ENCODE measurements at regions not wholly inside any gene's neighbourhood (a gene's known extent, or its start where the extent isn't known, plus 50 kb on each side); places are given as distances from the start of the nearest gene placed in this dataset.

DNA sequence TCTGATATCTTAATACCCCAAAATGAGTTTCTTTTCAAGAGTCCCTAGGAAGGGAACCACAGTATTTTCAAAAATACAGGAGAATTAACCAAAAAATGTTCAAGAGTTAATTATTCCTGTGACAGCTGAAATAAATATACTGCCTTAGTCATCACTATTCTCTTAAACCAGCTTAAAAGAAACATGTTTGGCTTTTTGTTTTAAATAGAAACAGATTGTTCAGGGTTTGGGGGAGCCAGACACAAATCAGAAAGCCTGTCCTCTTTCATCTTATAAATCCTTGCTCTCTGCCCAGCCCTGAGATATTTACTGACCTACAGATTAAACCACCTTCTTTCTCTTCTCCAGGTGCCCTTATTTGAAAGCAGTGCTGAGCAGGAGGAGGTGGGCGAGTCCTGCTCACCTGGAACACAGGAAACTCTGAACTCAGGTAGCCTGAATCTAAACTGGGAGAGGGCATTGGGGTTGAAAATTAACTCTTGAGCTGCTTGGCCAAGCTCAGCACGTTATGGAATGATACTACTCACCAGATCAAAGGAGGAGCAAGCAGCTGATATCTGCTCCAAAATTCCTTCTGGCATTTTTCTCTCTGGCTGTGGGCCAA, 84.1 kb upstream of the SPRED1 start:
- intact Hi-C loops (cut with DNase I; ENCODE audit: low total_unique reads): no loop called here
- no peaks in the 10 kb centered on the region for H3K9me3 ChIP-seq
- H3K4me1 ChIP-seq: no peaks in the 10 kb centered on the region
- no peaks in the 10 kb centered on the region for H3K36me3 ChIP-seq (ENCODE audit: low read depth, missing control alignments)
- no peak overlapping the region for H3K4me3 ChIP-seq
- H3K27ac ChIP-seq: no peak overlapping the region
- DNase-seq: no peak
- WGBS, 2 donors: 55 to 56% methylated on average over 2 of the region's 2 CpGs
- no peak for TF ChIP-seq POLR2A (IDR thresholded peaks at IDR 0.05)
- TF ChIP-seq, protein P1, sequence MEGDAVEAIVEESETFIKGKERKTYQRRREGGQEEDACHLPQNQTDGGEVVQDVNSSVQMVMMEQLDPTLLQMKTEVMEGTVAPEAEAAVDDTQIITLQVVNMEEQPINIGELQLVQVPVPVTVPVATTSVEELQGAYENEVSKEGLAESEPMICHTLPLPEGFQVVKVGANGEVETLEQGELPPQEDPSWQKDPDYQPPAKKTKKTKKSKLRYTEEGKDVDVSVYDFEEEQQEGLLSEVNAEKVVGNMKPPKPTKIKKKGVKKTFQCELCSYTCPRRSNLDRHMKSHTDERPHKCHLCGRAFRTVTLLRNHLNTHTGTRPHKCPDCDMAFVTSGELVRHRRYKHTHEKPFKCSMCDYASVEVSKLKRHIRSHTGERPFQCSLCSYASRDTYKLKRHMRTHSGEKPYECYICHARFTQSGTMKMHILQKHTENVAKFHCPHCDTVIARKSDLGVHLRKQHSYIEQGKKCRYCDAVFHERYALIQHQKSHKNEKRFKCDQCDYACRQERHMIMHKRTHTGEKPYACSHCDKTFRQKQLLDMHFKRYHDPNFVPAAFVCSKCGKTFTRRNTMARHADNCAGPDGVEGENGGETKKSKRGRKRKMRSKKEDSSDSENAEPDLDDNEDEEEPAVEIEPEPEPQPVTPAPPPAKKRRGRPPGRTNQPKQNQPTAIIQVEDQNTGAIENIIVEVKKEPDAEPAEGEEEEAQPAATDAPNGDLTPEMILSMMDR (IDR thresholded peaks at IDR 0.05): no peak
- no peaks in the 10 kb centered on the region for H3K27me3 ChIP-seq

DNA sequence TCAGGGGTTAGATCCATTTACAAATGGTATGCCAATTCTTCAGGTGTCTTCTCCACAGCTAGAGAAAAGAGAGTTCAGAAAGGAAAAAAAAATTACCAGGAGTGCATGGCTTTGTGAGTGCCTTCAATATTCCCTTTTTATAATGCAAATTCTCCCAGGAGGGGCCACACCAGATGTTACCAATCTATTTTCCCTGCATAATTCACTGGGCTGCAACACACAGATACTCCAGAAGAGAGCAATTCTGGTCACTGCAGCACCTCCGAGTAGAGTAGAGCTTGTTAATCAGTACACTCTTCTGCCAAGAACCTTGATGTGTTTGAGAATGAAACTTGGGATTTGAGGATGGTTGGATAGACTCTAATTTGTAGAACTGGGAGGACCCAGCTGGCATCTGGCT, 80.7 kb upstream of the SPRED1 start:
- no peak overlapping the region for H3K4me3 ChIP-seq
- no peak overlapping the region for H3K27ac ChIP-seq
- H3K9me3 ChIP-seq: no peaks in the 10 kb centered on the region
- intact Hi-C loops (cut with DNase I; ENCODE audit: low total_unique reads): no loop called here
- H3K4me1 ChIP-seq: no peaks in the 10 kb centered on the region
- H3K27me3 ChIP-seq: no peaks in the 10 kb centered on the region
- 50 to 86% methylated on average over 1 of the region's 1 CpG for WGBS, 2 donors
- DNase-seq: no peak
- H3K36me3 ChIP-seq (ENCODE audit: low read depth, missing control alignments): no peaks in the 10 kb centered on the region
- TF ChIP-seq, protein P1 (IDR thresholded peaks at IDR 0.05): no peak
- TF ChIP-seq POLR2A (IDR thresholded peaks at IDR 0.05): no peak

DNA sequence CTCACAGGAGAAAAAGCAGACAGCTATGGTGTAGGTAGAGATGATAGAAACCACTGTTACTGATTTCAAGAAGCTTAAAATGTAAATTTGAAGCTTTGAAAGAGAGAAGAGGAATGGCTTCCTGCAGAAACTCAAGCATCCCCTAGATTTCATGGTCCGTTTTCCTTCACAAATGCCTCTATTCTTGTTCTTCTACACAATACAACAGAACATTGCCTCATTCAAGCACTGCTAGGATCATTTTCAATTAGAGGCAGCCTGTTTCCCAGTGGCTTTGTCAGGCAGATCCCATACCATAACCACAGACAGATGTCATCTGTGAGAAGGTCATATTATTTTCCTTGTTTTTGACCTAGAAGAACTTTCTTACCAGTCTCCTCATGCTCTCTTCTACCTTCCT, 77.9 kb upstream of the SPRED1 start:
- no peak for TF ChIP-seq POLR2A (IDR thresholded peaks at IDR 0.05)
- TF ChIP-seq, protein P1 (IDR thresholded peaks at IDR 0.05): no peak
- Histone ChIP-seq H3K27ac (no peak overlapping the region), H3K9me3 (no peaks in the 10 kb centered on the region), H3K36me3 (ENCODE audit: low read depth, missing control alignments) (no peaks in the 10 kb centered on the region), H3K4me3 (no peak overlapping the region), H3K27me3 (no peaks in the 10 kb centered on the region), H3K4me1 (no peaks in the 10 kb centered on the region)
- WGBS, 2 donors: 92 to 95% methylated on average over 1 of the region's 1 CpG
- DNase-seq: no peak
- intact Hi-C loops (cut with DNase I; ENCODE audit: low total_unique reads): no loop called here

DNA sequence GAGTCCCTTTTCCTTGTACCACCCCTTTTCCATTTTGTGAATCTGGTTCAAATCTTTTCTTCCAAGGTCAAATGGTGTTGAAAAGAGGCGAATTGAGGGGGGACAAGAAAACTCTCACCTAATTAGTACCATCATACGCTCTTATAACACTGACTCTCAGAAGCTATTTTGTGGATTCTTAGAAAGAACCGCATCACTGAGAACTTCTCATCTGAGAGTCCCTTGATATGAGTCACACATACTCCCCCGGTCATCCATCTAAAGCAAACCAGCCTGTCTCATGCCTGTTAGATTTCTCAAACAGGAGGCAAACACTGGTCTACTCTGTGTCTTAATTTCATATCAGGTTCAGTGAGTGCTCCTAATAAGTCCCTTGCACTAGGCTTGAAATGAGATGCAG, 76.5 kb upstream of the SPRED1 start:
- intact Hi-C loops (cut with DNase I; ENCODE audit: low total_unique reads): no loop called here
- Histone ChIP-seq H3K27ac (no peak overlapping the region), H3K36me3 (ENCODE audit: low read depth, missing control alignments) (no peaks in the 10 kb centered on the region), H3K4me1 (no peaks in the 10 kb centered on the region), H3K4me3 (no peak overlapping the region), H3K27me3 (no peaks in the 10 kb centered on the region), H3K9me3 (no peaks in the 10 kb centered on the region)
- WGBS, 2 donors: 76 to 80% methylated on average over 4 of the region's 4 CpGs
- TF ChIP-seq, protein P1 (IDR thresholded peaks at IDR 0.05): no peak
- DNase-seq: no peak

DNA sequence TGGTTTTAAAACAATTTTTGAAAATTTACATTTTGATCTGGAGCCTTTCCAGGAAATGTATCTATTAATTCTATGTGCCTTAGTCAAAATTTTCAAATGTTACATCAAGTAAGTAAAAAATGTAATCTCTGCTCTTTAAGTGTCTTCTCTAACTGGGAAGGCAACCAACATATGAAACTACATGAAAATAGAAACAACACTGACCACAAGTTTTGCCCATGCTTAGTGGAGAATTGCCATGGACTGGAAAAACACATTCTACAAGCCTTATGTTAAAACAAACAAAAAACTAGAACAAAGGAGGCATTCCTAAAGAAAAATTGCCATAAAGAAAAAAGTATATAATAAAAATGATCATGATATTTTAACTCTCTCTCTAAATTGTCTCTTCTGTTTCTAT, 75.9 kb upstream of the SPRED1 start:
- no peak for TF ChIP-seq POLR2A (IDR thresholded peaks at IDR 0.05)
- TF ChIP-seq, protein P1 (IDR thresholded peaks at IDR 0.05): no peak
- no peak overlapping the region for H3K4me3 ChIP-seq
- no peaks in the 10 kb centered on the region for H3K4me1 ChIP-seq
- no peaks in the 10 kb centered on the region for H3K9me3 ChIP-seq
- H3K27ac ChIP-seq: no peak overlapping the region
- intact Hi-C loops (cut with DNase I; ENCODE audit: low total_unique reads): no loop called here
- no peaks in the 10 kb centered on the region for H3K27me3 ChIP-seq
- no peak for DNase-seq
- H3K36me3 ChIP-seq (ENCODE audit: low read depth, missing control alignments): no peaks in the 10 kb centered on the region
